ENCODE measurements at regions not wholly inside any gene's neighbourhood (a gene's known extent, or its start where the extent isn't known, plus 50 kb on each side); places are given as distances from the start of the nearest gene placed in this dataset.

DNA sequence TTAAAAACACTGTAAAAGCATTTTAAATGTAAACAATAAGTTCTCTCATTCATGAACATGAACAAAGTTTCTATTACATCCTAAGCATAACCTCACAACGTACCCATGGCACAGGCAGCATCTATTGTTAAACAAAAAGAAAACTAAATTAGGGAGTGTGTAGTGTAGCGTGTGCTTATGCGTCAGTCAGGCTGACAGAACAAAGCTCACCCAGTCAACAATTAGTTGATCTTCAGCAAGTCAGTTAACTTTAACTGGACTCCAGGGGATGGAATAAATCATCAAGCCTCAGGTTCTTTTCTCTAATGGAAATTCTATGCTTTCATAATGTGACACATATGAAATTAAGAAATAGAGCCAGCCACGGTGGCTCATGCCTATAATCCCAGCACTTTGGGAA lies 91.6 kb upstream of the ODAD2 start:
- TF ChIP-seq CTCF (IDR thresholded peaks at IDR 0.05; ENCODE audit: low read depth, low read length, poor library complexity, severe bottlenecking) (no peak), EZH2phosphoT487 (IDR thresholded peaks at IDR 0.05; ENCODE audit: borderline replicate concordance, low read length) (no peak)
